HG02970 (cell line): ENCODE measurements at regions not wholly inside any gene's neighbourhood (a gene's known extent, or its start where the extent isn't known, plus 50 kb on each side); places are given as distances from the start of the nearest gene placed in this dataset.
"Not testable (repeated sequence)": the region's sequence is repeated elsewhere in the genome, so short reads cannot be mapped to it uniquely, and the experiment has no call there.

Experiments used
- ATAC-seq: cut with Tn5 transposase; IDR thresholded peaks from one replicate; pipeline ENCODE4 v1.9.1; 2021; ENCODE audit warnings: mild to moderate bottlenecking, moderate library complexity, moderate number of reproducible peaks; ENCODE audit not compliant: unreplicated experiment, low FRiP score

DNA sequence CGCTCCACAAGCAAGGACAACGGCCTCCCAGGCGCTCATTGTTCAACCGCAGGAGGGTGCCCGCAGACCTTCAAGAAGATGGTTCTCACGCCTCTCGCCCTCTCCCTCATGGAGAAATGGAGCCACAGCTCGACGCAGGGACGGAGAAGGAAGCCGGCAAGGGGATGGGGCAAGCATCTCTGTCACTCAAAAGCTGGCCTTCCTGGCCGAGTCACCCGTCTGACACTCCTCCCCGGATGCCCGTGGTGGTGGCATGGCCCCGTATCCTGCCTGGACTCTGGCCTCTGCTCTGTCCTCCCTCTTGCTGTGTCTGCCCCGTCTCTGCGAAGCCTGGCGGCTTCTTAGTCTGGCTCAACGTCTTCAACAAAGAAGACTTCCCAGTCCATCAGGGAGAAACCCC lies 1405.7 kb upstream of the PCDH10 start:
- ATAC-seq = not testable (repeated sequence)

DNA sequence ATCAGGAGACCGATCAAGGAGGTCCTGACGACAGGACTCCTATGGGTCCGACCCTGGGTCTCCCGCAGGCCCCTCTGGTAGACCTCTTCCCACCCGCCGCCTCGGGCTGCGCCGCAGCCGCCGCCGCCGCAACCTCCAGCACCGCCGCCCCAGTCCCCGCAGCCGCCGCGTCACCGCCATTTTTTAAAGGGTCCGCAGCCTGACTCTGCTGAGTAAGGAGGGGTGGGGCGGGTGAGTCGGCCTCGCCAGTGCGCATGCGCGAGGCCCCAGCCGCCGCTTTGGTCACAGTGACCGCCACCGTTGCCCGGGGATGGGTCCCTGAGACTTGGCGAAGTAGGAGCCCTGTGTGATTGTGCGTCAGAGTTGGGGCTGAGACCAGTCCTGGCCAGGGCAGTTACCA lies 1401.9 kb upstream of the PCDH10 start:
- not testable (repeated sequence) for ATAC-seq

DNA sequence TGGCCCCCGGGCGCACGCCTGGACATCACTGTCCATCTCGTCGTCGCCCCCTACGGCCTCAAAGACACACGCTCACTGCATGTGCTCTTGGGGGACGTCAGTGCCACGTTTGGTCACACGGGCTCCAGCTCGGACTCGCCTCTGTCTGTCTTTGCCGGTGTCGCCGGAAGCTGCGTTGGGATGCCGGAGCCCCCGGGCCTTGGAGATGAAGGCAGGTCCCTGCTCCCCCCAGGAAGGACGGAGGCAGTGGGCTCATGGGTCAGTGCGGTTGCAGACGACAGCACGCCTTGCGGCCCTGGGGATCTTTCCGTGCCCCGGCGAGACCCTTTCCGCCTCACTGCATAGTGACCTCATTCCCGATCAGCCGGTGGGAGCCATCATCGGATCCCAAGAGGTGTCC lies 1399.9 kb upstream of the PCDH10 start:
- not testable (repeated sequence) for ATAC-seq

DNA sequence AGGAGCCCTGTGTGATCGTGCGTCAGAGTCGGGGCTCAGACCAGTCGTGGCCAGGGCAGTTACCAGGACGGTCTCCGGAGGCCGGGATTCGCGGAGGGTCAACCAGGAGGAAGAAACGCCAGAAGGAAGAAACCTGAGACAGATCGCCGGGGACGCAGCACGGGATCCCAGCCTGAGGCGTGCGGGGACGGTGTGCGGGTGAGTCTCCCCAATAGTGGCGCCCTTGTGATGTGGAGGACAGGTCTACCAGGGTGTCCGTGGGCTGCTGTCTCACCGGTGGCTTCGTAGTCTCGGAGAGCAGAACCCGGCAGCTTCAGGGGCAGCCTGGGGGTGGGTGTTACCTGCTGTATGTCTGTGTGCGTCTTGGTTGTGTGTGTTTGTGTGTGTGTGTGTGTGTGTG lies 1399.1 kb upstream of the PCDH10 start:
- not testable (repeated sequence) for ATAC-seq

DNA sequence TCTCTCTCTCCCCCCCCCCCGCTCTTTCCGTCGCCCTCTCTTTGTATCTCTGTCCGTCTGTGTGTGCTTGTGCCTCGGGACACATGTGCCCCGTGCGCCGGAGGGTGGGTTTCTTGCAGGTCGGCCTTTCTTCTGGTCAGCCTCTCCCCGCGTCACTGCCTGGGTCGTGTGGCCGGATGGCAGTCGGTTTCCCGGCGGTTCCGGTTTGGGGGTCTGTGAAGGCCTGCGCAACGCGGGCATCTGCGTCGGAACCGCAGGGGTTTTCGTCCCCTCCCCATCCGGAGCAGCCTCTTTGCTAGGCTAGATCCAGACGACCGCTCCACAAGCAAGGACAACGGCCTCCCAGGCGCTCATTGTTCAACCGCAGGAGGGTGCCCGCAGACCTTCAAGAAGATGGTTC lies 1398.6 kb upstream of the PCDH10 start:
- ATAC-seq = not testable (repeated sequence)

DNA sequence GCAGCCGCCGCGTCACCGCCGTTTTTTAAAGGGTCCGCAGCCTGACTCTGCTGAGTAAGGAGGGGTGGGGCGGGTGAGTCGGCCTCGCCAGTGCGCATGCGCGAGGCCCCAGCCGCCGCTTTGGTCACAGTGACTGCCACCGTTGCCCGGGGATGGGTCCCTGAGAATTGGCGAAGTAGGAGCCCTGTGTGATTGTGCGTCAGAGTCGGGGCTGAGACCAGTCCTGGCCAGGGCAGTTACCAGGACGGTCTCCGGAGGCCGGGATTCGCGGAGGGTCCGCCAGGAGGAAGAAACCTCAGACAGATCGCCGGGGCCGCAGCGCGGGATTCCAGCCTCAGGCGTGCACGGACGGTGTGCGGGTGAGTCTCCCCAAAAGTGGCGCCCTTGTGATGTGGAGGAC lies 1386.9 kb upstream of the PCDH10 start:
- ATAC-seq = not testable (repeated sequence)

DNA sequence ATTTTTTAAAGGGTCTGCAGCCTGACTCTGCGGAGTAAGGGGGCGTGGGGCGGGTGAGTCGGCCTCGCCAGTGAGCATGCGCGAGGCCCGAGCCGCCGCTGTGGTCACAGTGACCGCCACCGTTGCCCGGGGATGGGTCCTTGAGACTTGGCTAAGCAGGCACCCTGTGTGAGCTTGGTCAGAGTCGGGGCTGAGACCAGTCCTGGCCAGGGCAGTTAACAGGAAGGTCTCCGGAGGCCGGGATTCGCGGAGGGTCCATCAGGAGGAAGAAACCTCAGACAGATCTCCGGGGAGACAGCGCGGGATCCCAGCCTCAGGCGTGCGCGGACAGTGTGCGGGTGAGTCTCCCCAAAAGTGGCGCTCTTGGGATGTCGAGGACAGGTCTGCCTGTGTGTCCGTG lies 1384.4 kb upstream of the PCDH10 start:
- no peak for ATAC-seq

DNA sequence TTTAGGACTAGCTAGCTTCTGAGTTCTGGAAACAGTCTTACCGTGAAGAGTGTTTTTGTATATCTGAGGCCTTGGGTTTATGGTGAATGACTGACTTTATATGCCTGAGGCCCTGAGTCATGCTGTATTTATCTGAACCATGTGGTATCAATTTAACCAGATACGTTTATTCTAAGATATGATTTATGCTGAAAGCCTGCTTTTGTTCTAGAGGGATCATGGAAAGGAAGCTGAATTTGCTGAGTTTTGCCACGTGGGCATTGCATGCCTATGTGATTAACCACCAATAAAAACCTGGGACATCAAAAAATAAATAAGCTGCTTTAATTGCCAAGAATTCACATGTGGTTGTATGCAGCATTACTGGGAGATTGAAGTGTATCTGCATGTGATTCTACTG lies 1374.7 kb upstream of the PCDH10 start:
- not testable (repeated sequence) for ATAC-seq

DNA sequence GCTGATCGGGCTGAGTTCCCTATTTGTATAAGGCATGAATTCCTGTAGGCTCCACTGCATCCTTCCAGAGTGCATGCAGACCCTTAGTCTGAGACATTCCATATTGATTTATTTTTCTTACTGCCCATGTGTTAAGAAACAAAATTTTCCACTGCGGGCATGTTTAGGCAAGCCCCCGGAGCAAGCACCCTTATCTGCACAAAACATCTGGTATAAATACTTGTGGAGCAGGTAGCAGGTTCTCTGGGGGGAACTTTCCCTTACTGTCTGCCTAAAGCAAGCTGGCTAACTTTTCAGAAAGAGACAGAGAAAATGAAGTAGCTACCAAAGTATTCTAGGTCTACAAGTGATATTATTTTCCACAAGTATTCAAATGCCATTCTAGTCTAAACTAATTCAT lies 1338.5 kb upstream of the PCDH10 start:
- not testable (repeated sequence) for ATAC-seq
